ENCODE measurements at regions not wholly inside any gene's neighbourhood (a gene's known extent, or its start where the extent isn't known, plus 50 kb on each side); places are given as distances from the start of the nearest gene placed in this dataset.

DNA sequence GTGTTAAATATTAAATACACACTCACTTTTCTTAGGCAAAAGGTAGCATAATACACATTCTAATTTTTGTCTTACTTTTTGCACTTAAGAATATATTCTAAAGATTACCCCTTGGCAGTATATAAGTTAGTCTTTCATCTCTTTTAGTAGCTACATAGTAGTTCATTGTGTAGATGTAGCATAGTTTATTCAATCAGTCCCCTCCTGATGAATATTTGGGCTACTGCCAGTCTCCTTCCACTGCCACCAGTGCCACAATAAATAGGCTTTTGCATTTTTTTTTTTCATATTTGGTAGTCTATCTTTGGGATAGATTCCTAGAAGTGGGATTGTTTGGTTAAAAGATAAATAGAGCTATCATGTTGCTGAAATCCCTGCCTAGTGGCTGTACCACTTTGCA is 388.8 kb upstream of the RUNX1 start:
- TF ChIP-seq CTCF (conservative IDR thresholded peaks at IDR 0.05; ENCODE audit: low read length): no peak
- TF ChIP-seq EZH2phosphoT487 (IDR thresholded peaks at IDR 0.05; ENCODE audit: borderline replicate concordance, low read depth, low read length): no peak

Data from OCI-LY7 (cell line).